ENCODE measurements at regions not wholly inside any gene's neighbourhood (a gene's known extent, or its start where the extent isn't known, plus 50 kb on each side); places are given as distances from the start of the nearest gene placed in this dataset.

- H2AK5ac ChIP-seq (ENCODE audit: low read length, severe bottlenecking), result no peak overlapping the region
- no peaks in the 10 kb centered on the region for H3K9me3 ChIP-seq (ENCODE audit: control insufficient read depth, low read length)
- H3K79me1 ChIP-seq (replicated peaks; ENCODE audit: low read length, poor library complexity, severe bottlenecking), result no peaks in the 10 kb centered on the region
- no peak for DNase-seq
- H2BK12ac ChIP-seq (ENCODE audit: low read length in 2 of 2), result no peak overlapping the region
- H3K18ac ChIP-seq (ENCODE audit: low read depth in 1 of 2, low read length in 2 of 2), result no peak overlapping the region
- no peak overlapping the region for H3K23ac ChIP-seq (ENCODE audit: low read length in 2 of 2)
- 86% methylated on average over 26 of the region's 26 CpGs for WGBS
- no peak overlapping the region for H3K9ac ChIP-seq (ENCODE audit: low read length)
- no peak overlapping the region for H3K4me3 ChIP-seq (ENCODE audit: insufficient read depth in 1 of 2, low read depth in 1 of 2, low read length in 2 of 2)
- no peak overlapping the region for H3K14ac ChIP-seq (ENCODE audit: low read length in 2 of 2)
- H3K4me1 ChIP-seq (ENCODE audit: control insufficient read depth, insufficient read depth, low read depth, low read length), result no peaks in the 10 kb centered on the region
- H3K36me3 ChIP-seq (ENCODE audit: control insufficient read depth in 1 of 2, insufficient read depth in 2 of 2, low read depth in 1 of 2, low read length in 2 of 2), result no peaks in the 10 kb centered on the region
- H2BK15ac ChIP-seq (ENCODE audit: low read depth, poor library complexity, severe bottlenecking), result no peak overlapping the region
- no peak overlapping the region for H4K8ac ChIP-seq (ENCODE audit: low read length)
- no peak overlapping the region for H4K91ac ChIP-seq (ENCODE audit: low read length)
- H2BK120ac ChIP-seq (ENCODE audit: low read depth, low read length), result no peak overlapping the region
- H2AFZ ChIP-seq (ENCODE audit: low read depth, low read length), result no peak overlapping the region
- no peak overlapping the region for H3K4me2 ChIP-seq (ENCODE audit: low read length, poor library complexity, severe bottlenecking)
- H3K4ac ChIP-seq (ENCODE audit: low read depth in 1 of 2, low read length in 2 of 2), result no peak overlapping the region
- peaks cover 0 to 28% of the 10 kb centered on the region in 2 experiments for H3K27me3 ChIP-seq (ENCODE audit: control insufficient read depth in 1 of 2, insufficient read depth in 1 of 2, low read length in 2 of 2)
- no peak overlapping the region for H3K27ac ChIP-seq (ENCODE audit: low read length, poor library complexity, severe bottlenecking)
- no peak overlapping the region for H2BK5ac ChIP-seq (ENCODE audit: low read depth, low read length, poor library complexity, severe bottlenecking)
Measured at GRCh38 chr6:170080828-170081371, 210.0 kb downstream of the DLL1 start.

- Histone ChIP-seq H3K79me1 (replicated peaks; ENCODE audit: low read length, poor library complexity, severe bottlenecking) (no peaks in the 10 kb centered on the region), H3K4me2 (ENCODE audit: low read length, poor library complexity, severe bottlenecking) (no peak overlapping the region), H2AFZ (ENCODE audit: low read depth, low read length) (no peak overlapping the region), H3K23ac (ENCODE audit: low read length in 2 of 2) (no peak overlapping the region), H4K8ac (ENCODE audit: low read length) (no peak overlapping the region), H3K4me1 (ENCODE audit: control insufficient read depth, insufficient read depth, low read depth, low read length) (no peaks in the 10 kb centered on the region), H3K14ac (ENCODE audit: low read length in 2 of 2) (no peak overlapping the region), H3K4me3 (ENCODE audit: insufficient read depth in 1 of 2, low read depth in 1 of 2, low read length in 2 of 2) (no peak overlapping the region), H4K91ac (ENCODE audit: low read length) (no peak overlapping the region), H3K36me3 (ENCODE audit: control insufficient read depth in 1 of 2, insufficient read depth in 2 of 2, low read depth in 1 of 2, low read length in 2 of 2) (no peaks in the 10 kb centered on the region), H2BK15ac (ENCODE audit: low read depth, poor library complexity, severe bottlenecking) (no peak overlapping the region), H2BK5ac (ENCODE audit: low read depth, low read length, poor library complexity, severe bottlenecking) (no peak overlapping the region), H3K9me3 (ENCODE audit: control insufficient read depth, low read length) (no peaks in the 10 kb centered on the region), H2BK12ac (ENCODE audit: low read length in 2 of 2) (no peak overlapping the region), H2BK120ac (ENCODE audit: low read depth, low read length) (no peak overlapping the region), H3K27me3 (ENCODE audit: control insufficient read depth in 1 of 2, insufficient read depth in 1 of 2, low read length in 2 of 2) (peaks cover 0 to 24% of the 10 kb centered on the region in 2 experiments), H3K9ac (ENCODE audit: low read length) (no peak overlapping the region), H3K18ac (ENCODE audit: low read depth in 1 of 2, low read length in 2 of 2) (no peak overlapping the region), H3K27ac (ENCODE audit: low read length, poor library complexity, severe bottlenecking) (no peak overlapping the region), H3K4ac (ENCODE audit: low read depth in 1 of 2, low read length in 2 of 2) (no peak overlapping the region), H2AK5ac (ENCODE audit: low read length, severe bottlenecking) (no peak overlapping the region)
- DNase-seq, result no peak
- 83% methylated on average over 24 of the region's 24 CpGs for WGBS
Measured at GRCh38 chr6:170080169-170080827, 210.6 kb downstream of the DLL1 start.

- no peaks in the 10 kb centered on the region for H3K9me3 ChIP-seq (ENCODE audit: control insufficient read depth, low read length)
- peaks cover 0 to 10% of the 10 kb centered on the region in 2 experiments for H3K27me3 ChIP-seq (ENCODE audit: control insufficient read depth in 1 of 2, insufficient read depth in 1 of 2, low read length in 2 of 2)
- no peak overlapping the region for H3K27ac ChIP-seq (ENCODE audit: low read length, poor library complexity, severe bottlenecking)
Measured at GRCh38 chr6:170076466-170077165, 214.3 kb downstream of the DLL1 start.

GRCh38 chr6:170075659-170076223 lies 215.1 kb downstream of the DLL1 start:
- H3K4me2 ChIP-seq (ENCODE audit: low read length, poor library complexity, severe bottlenecking), result no peak overlapping the region

More at GRCh38 chr6:170076466-170077165, 214.3 kb downstream of the DLL1 start:
- no peaks in the 10 kb centered on the region for H3K36me3 ChIP-seq (ENCODE audit: control insufficient read depth in 1 of 2, insufficient read depth in 2 of 2, low read depth in 1 of 2, low read length in 2 of 2)
- no peak overlapping the region for H2BK15ac ChIP-seq (ENCODE audit: low read depth, poor library complexity, severe bottlenecking)
- H3K4me3 ChIP-seq (ENCODE audit: insufficient read depth in 1 of 2, low read depth in 1 of 2, low read length in 2 of 2), result no peak overlapping the region
- no peak overlapping the region for H2BK120ac ChIP-seq (ENCODE audit: low read depth, low read length)
- H2AFZ ChIP-seq (ENCODE audit: low read depth, low read length), result no peak overlapping the region
- no peaks in the 10 kb centered on the region for H3K4me1 ChIP-seq (ENCODE audit: control insufficient read depth, insufficient read depth, low read depth, low read length)
- H3K79me1 ChIP-seq (replicated peaks; ENCODE audit: low read length, poor library complexity, severe bottlenecking), result no peaks in the 10 kb centered on the region
- H3K18ac ChIP-seq (ENCODE audit: low read depth in 1 of 2, low read length in 2 of 2), result no peak overlapping the region
- H4K91ac ChIP-seq (ENCODE audit: low read length), result no peak overlapping the region
- H3K4me2 ChIP-seq (ENCODE audit: low read length, poor library complexity, severe bottlenecking), result no peak overlapping the region
- DNase-seq, result no peak
- H3K14ac ChIP-seq (ENCODE audit: low read length in 2 of 2), result no peak overlapping the region
- H2BK12ac ChIP-seq (ENCODE audit: low read length in 2 of 2), result no peak overlapping the region
- no peak overlapping the region for H4K8ac ChIP-seq (ENCODE audit: low read length)
- no peak overlapping the region for H3K4ac ChIP-seq (ENCODE audit: low read depth in 1 of 2, low read length in 2 of 2)
- no peak overlapping the region for H2AK5ac ChIP-seq (ENCODE audit: low read length, severe bottlenecking)
- H3K9ac ChIP-seq (ENCODE audit: low read length), result no peak overlapping the region
- no peak overlapping the region for H3K23ac ChIP-seq (ENCODE audit: low read length in 2 of 2)
- no peak overlapping the region for H2BK5ac ChIP-seq (ENCODE audit: low read depth, low read length, poor library complexity, severe bottlenecking)
- WGBS, result 84% methylated on average over 20 of the region's 21 CpGs

More at GRCh38 chr6:170075659-170076223, 215.1 kb downstream of the DLL1 start:
- Histone ChIP-seq H3K9ac (ENCODE audit: low read length) (no peak overlapping the region), H3K23ac (ENCODE audit: low read length in 2 of 2) (no peak overlapping the region), H3K9me3 (ENCODE audit: control insufficient read depth, low read length) (no peaks in the 10 kb centered on the region), H3K27me3 (ENCODE audit: control insufficient read depth in 1 of 2, insufficient read depth in 1 of 2, low read length in 2 of 2) (peaks cover 0 to 8% of the 10 kb centered on the region in 2 experiments), H3K27ac (ENCODE audit: low read length, poor library complexity, severe bottlenecking) (no peak overlapping the region), H3K4me3 (ENCODE audit: insufficient read depth in 1 of 2, low read depth in 1 of 2, low read length in 2 of 2) (no peak overlapping the region), H2BK15ac (ENCODE audit: low read depth, poor library complexity, severe bottlenecking) (no peak overlapping the region), H3K18ac (ENCODE audit: low read depth in 1 of 2, low read length in 2 of 2) (no peak overlapping the region), H3K4me1 (ENCODE audit: control insufficient read depth, insufficient read depth, low read depth, low read length) (no peaks in the 10 kb centered on the region), H3K4ac (ENCODE audit: low read depth in 1 of 2, low read length in 2 of 2) (no peak overlapping the region), H2BK12ac (ENCODE audit: low read length in 2 of 2) (no peak overlapping the region), H3K79me1 (replicated peaks; ENCODE audit: low read length, poor library complexity, severe bottlenecking) (no peaks in the 10 kb centered on the region), H4K91ac (ENCODE audit: low read length) (peak overlapping the region; percentile 72), H2AFZ (ENCODE audit: low read depth, low read length) (no peak overlapping the region), H2BK120ac (ENCODE audit: low read depth, low read length) (no peak overlapping the region), H2AK5ac (ENCODE audit: low read length, severe bottlenecking) (no peak overlapping the region), H3K14ac (ENCODE audit: low read length in 2 of 2) (no peak overlapping the region), H4K8ac (ENCODE audit: low read length) (no peak overlapping the region), H3K36me3 (ENCODE audit: control insufficient read depth in 1 of 2, insufficient read depth in 2 of 2, low read depth in 1 of 2, low read length in 2 of 2) (no peaks in the 10 kb centered on the region), H2BK5ac (ENCODE audit: low read depth, low read length, poor library complexity, severe bottlenecking) (no peak overlapping the region)
- no peak for DNase-seq
- 68% methylated on average over 19 of the region's 19 CpGs for WGBS

Data from mesenchymal stem cell (in vitro differentiated cells and primary cell).